Endodermal cell (in vitro differentiated cells): ENCODE measurements at regions not wholly inside any gene's neighbourhood (a gene's known extent, or its start where the extent isn't known, plus 50 kb on each side); places are given as distances from the start of the nearest gene placed in this dataset.

Experiments
- DNase-seq: peaks from one replicate; pipeline ENCODE4 v3.0.0-alpha.2; 2017
- H3K27ac ChIP-seq: 2 replicates; pipeline ENCODE4 v1.5.1; 2013; ENCODE audit warnings: mild to moderate bottlenecking, low read depth, low read length, moderate library complexity
- H3K27me3 ChIP-seq: 2 replicates; pipeline ENCODE4 v1.6.1; 2013; ENCODE audit warnings: mild to moderate bottlenecking, low read length, moderate library complexity; ENCODE audit not compliant: insufficient read depth, control insufficient read depth, poor library complexity, severe bottlenecking
- H3K36me3 ChIP-seq: 2 replicates; pipeline ENCODE4 v1.7.0; 2013; ENCODE audit warnings: mild to moderate bottlenecking, low read length, moderate library complexity; ENCODE audit not compliant: control insufficient read depth, insufficient read depth
- H3K4me1 ChIP-seq: one replicate; pipeline ENCODE4 v1.7.0; 2013; ENCODE audit warnings: low read length; ENCODE audit not compliant: control insufficient read depth, insufficient read depth
- H3K4me3 ChIP-seq: 2 replicates; pipeline ENCODE4 v1.5.1; 2013; ENCODE audit warnings: mild to moderate bottlenecking, low read length, moderate library complexity
- H3K9ac ChIP-seq: 2 replicates; pipeline ENCODE4 v1.6.1; 2013; ENCODE audit warnings: mild to moderate bottlenecking, low read length, moderate library complexity; ENCODE audit not compliant: poor library complexity, severe bottlenecking; ENCODE audit errors: extremely low read depth
- H3K9me3 ChIP-seq: 2 replicates; pipeline ENCODE4 v1.6.1; 2013; ENCODE audit warnings: mild to moderate bottlenecking, low read length, moderate library complexity; ENCODE audit not compliant: control insufficient read depth
- H3K27ac Mint-ChIP-seq: 2 replicates; pipeline ENCODE4 v1.8.0; 2020; ENCODE audit warnings: mixed read lengths
- H3K27me3 Mint-ChIP-seq: 2 replicates; pipeline ENCODE4 v1.8.0; 2021; ENCODE audit warnings: mild to moderate bottlenecking, mixed read lengths; ENCODE audit not compliant: insufficient read depth
- H3K36me3 Mint-ChIP-seq: 2 replicates; pipeline ENCODE4 v1.8.0; 2020; ENCODE audit warnings: low read depth, mixed read lengths
- H3K4me1 Mint-ChIP-seq: 2 replicates; pipeline ENCODE4 v1.8.0; 2020; ENCODE audit warnings: mixed read lengths
- H3K4me3 Mint-ChIP-seq: 2 replicates; pipeline ENCODE4 v1.8.0; 2020; ENCODE audit warnings: mild to moderate bottlenecking, moderate library complexity, mixed read lengths
- H3K9me3 Mint-ChIP-seq: 2 replicates; pipeline ENCODE4 v1.8.0; 2020; ENCODE audit warnings: mild to moderate bottlenecking, mixed read lengths
- CTCF ChIP-seq: fragments of 200-600 bp; sonication (generic); conservative IDR thresholded peaks from 2 replicates; pipeline ENCODE4 v1.5.0; 2021; ENCODE audit warnings: antibody characterized with exemption, mild to moderate bottlenecking
- WGBS, 2 experiments: methylation state at CpG; one replicate each; pipeline versions ENCODE4 v1.1.5 to v1.1.7; 2013; ENCODE audit warnings: missing lambda C conversion rate in 2 of 2, mixed read lengths in 1 of 2; ENCODE audit not compliant: insufficient coverage in 1 of 2, insufficient read length in 1 of 2; 5-methylcytosine and 5-hydroxymethylcytosine counted together

- Histone ChIP-seq H3K9ac (peak overlapping the region; percentile 28), H3K27me3 (no peaks in the 10 kb centered on the region), H3K4me1 (peaks cover 43% of the 10 kb centered on the region), H3K36me3 (peaks cover 38% of the 10 kb centered on the region), H3K4me3 (no peak overlapping the region), H3K27ac (no peak overlapping the region), H3K9me3 (no peaks in the 10 kb centered on the region)
- Mint-ChIP-seq H3K4me3 (peak overlapping the region; percentile 1), H3K4me1 (peaks cover 59% of the 10 kb centered on the region), H3K27ac (peak overlapping the region; percentile 91), H3K27me3 (no peaks in the 10 kb centered on the region), H3K36me3 (peaks cover 36% of the 10 kb centered on the region), H3K9me3 (no peaks in the 10 kb centered on the region)
- no peak for DNase-seq
- TF ChIP-seq CTCF = no peak
- WGBS, 2 experiments = 80 to 89% methylated on average over 12 to 13 of the region's 13 CpGs
Measured at GRCh38 chr7:22667187-22667561, 59.8 kb upstream of the IL6 start.

DNA sequence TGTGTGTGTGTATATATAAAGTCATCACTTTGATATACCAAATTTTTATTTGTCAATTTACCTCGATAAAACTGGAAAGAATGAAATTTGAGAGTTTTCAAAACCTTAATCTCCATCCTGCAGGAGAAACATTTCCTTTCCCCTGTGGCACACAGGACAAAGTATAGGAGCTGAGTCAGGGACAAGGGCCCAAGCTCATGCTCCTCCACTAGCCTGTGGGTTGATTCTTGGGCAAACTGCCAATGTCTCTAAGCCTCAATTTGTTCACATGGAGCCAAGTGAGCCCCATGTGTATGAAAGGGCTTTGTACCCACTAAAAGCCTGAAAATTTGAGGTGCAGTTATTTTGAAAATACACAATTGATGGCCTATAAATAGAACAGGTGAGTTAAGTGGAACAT, 60.3 kb upstream of the IL6 start:
- DNase-seq = no peak
- Histone ChIP-seq H3K4me1 (peaks cover 39% of the 10 kb centered on the region), H3K4me3 (no peak overlapping the region), H3K9ac (no peak overlapping the region), H3K36me3 (peaks cover 42% of the 10 kb centered on the region), H3K27ac (no peak overlapping the region), H3K9me3 (no peaks in the 10 kb centered on the region), H3K27me3 (no peaks in the 10 kb centered on the region)
- Mint-ChIP-seq H3K36me3 (peaks cover 39% of the 10 kb centered on the region), H3K9me3 (no peaks in the 10 kb centered on the region), H3K27ac (peak overlapping the region; percentile 91), H3K4me3 (no peak overlapping the region), H3K27me3 (no peaks in the 10 kb centered on the region), H3K4me1 (peaks cover 55% of the 10 kb centered on the region)
- no peak for TF ChIP-seq CTCF
- 100% methylated on average over 1 of the region's 1 CpG; no CpG with 5 or more reads in 1 of the 2 experiments for WGBS, 2 experiments

DNA sequence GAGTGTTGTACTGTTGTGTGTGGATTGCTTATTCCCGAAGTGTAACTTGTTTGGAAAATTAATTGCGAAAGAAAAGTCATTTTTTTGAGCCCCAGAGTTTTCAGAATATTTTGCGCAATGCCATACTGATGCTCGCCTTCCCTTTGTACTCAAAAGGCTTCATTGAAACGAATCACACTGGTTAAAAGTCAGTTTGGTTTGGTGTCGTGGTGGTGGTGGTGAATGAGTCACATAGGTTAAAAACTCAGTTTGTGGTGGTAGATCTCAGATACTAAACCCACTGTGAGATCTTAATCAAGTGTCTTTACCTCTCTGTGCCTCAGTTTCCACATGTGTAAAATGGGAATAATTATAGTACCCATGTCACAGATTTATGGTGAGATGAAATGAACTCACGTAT, 61.1 kb upstream of the IL6 start:
- H3K36me3 ChIP-seq = peaks cover 50% of the 10 kb centered on the region
- WGBS, 2 experiments = 98 to 99% methylated on average over 7 of the region's 7 CpGs
- peaks cover 52% of the 10 kb centered on the region for H3K4me1 Mint-ChIP-seq

More for the DNA sequence above, 61.1 kb upstream of the IL6 start:
- Mint-ChIP-seq H3K27ac (peak overlapping the region; percentile 46), H3K27me3 (no peaks in the 10 kb centered on the region), H3K36me3 (peaks cover 44% of the 10 kb centered on the region), H3K9me3 (no peaks in the 10 kb centered on the region), H3K4me3 (no peak overlapping the region)
- no peak for DNase-seq
- no peak overlapping the region for H3K9ac ChIP-seq
- no peaks in the 10 kb centered on the region for H3K27me3 ChIP-seq
- H3K4me1 ChIP-seq = peaks cover 32% of the 10 kb centered on the region
- H3K9me3 ChIP-seq = no peaks in the 10 kb centered on the region
- no peak for TF ChIP-seq CTCF
- no peak overlapping the region for H3K27ac ChIP-seq
- no peak overlapping the region for H3K4me3 ChIP-seq
